Pancreas (tissue), 10 donors: ENCODE measurements at regions not wholly inside any gene's neighbourhood (a gene's known extent, or its start where the extent isn't known, plus 50 kb on each side); places are given as distances from the start of the nearest gene placed in this dataset.
A peak's percentile ranks its signal among the peaks of the same experiment; 100 is the strongest.

ENCODE experiments used
- ATAC-seq, 4 donors: fragments of 200-7000 bp; cut with Tn5 transposase; one replicate each; pipeline versions ENCODE4 v1.8.0 to v1.9.1; 2020; ENCODE audit warnings: mild to moderate bottlenecking in 4 of 4, moderate library complexity in 4 of 4
- DNase-seq, 6 donors: peaks; one replicate each; pipeline ENCODE4 v3.0.0-alpha.2; 2020
- FAIRE-seq: peaks from 2 replicates; lab custom pipeline; 2012; peaks lifted over from hg19 to GRCh38; lab: Jason Lieb, UNC
- H3K27ac ChIP-seq, 4 donors: fragments of 200-600 bp; sonication (generic); 1 replicate in 3 of 4; 2 replicates in 1 of 4; pipeline versions ENCODE4 v1.5.0 to v1.8.0; 2020
- H3K27me3 ChIP-seq, 4 donors: fragments of 200-600 bp; one replicate each; pipeline ENCODE4 v1.8.0; 2021
- H3K36me3 ChIP-seq, 3 donors: fragments of 200-600 bp; sonication (generic) in 1 of 3; one replicate each; pipeline versions ENCODE4 v1.5.0 to v1.8.0; 2020 to 2021
- H3K4me1 ChIP-seq, 3 donors: fragments of 200-600 bp; one replicate each; pipeline ENCODE4 v1.8.0; 2021
- H3K4me3 ChIP-seq, 4 donors: fragments of 200-600 bp; sonication (generic) in 2 of 4; one replicate each; pipeline versions ENCODE4 v1.5.0 to v1.8.0; 2020 to 2021
- H3K9me3 ChIP-seq, 4 donors: fragments of 200-600 bp; one replicate each; pipeline ENCODE4 v1.8.0; 2021
- CTCF ChIP-seq, 4 donors: fragments of 200-600 bp; sonication (generic) in 3 of 4; IDR thresholded peaks; one replicate each; pipeline versions ENCODE4 v1.5.0 to v1.8.0; 2021; ENCODE audit warnings: antibody characterized with exemption in 4 of 4
- WGBS, 2 donors: extraction: QIAGEN DNeasy Blood & Tissue Kit; methylation state at CpG; one replicate each; pipeline ENCODE4 v1.1.7; 2013; 5-methylcytosine and 5-hydroxymethylcytosine counted together
- intact Hi-C, 3 donors: fragments of 100-400 bp; cut with DNase I; formaldehyde crosslinking; loops; one replicate each; pipeline versions ENCODE4 v1.11.1 to v1.14.2; 2022
- donor health status: healthy with polysubstance abuse.
- donor health status: DM: no; HTN: no; CAD: no; lungs with moderate emphysema.
- donor health status: DM: no; HTN: no; CAD: no.
- donor health status: control.
- donor health status: control.
- donor health status: Bipolar disorder and iron deficiency.
- donor health status: DM: yes; HTN: yes; CAD: no.
- donor health status: DM: no; HTN: no; CAD: no.
- donor health status: DM: no; HTN: no; CAD: no.
- donor health status: DM: yes; HTN: yes; CAD: no.

GRCh38 chr11:45024316-45024715 lies 73.6 kb upstream of the TP53I11 start:
- DNase-seq, result no peak
- 75 to 79% methylated on average over 4 of the region's 4 CpGs for WGBS, 2 donors
- ATAC-seq, result no peak

GRCh38 chr11:45024846-45025588 lies 74.3 kb upstream of the TP53I11 start:
- intact Hi-C loops, result no loop called here
- Histone ChIP-seq H3K4me3 (no peak overlapping the region), H3K4me1 (peaks cover 0 to 9% (median 3%) of the 10 kb centered on the region in 3 donors), H3K27ac (no peak overlapping the region), H3K27me3 (no peaks in the 10 kb centered on the region), H3K36me3 (no peaks in the 10 kb centered on the region), H3K9me3 (no peaks in the 10 kb centered on the region)
- WGBS, 2 donors, result 87 to 92% methylated on average over 4 of the region's 4 CpGs
- TF ChIP-seq CTCF (IDR thresholded peaks at IDR 0.05), result no peak
- ATAC-seq (no peak), FAIRE-seq (no peak), DNase-seq (no peak)

More at GRCh38 chr11:45024316-45024715, 73.6 kb upstream of the TP53I11 start:
- Histone ChIP-seq H3K9me3 (no peaks in the 10 kb centered on the region), H3K27me3 (no peaks in the 10 kb centered on the region), H3K4me3 (no peak overlapping the region), H3K27ac (no peak overlapping the region), H3K4me1 (peaks cover 0 to 9% (median 3%) of the 10 kb centered on the region in 3 donors), H3K36me3 (no peaks in the 10 kb centered on the region)
- no peak for TF ChIP-seq CTCF (IDR thresholded peaks at IDR 0.05)
- no peak for FAIRE-seq
- intact Hi-C loops, result no loop called here

GRCh38 chr11:45025716-45026492 lies 75.2 kb upstream of the TP53I11 start:
- no peak for TF ChIP-seq CTCF (IDR thresholded peaks at IDR 0.05)
- FAIRE-seq (no peak), ATAC-seq (peak in 3 of 4 donors; percentile 51 to 58 (median 53)), DNase-seq (peak in 2 of 6 donors; percentile 16 to 37)
- Histone ChIP-seq H3K27ac (no peak overlapping the region), H3K9me3 (no peaks in the 10 kb centered on the region), H3K4me3 (no peak overlapping the region), H3K36me3 (no peaks in the 10 kb centered on the region), H3K27me3 (no peaks in the 10 kb centered on the region), H3K4me1 (peaks cover 0 to 9% (median 3%) of the 10 kb centered on the region in 3 donors)
- WGBS, 2 donors, result 72 to 80% methylated on average over 12 of the region's 12 CpGs
- intact Hi-C loops, result no loop called here

GRCh38 chr11:45026835-45027234 lies 76.2 kb upstream of the TP53I11 start:
- intact Hi-C loops, result no loop called here
- H3K4me3 ChIP-seq, result no peak overlapping the region
- H3K27me3 ChIP-seq, result no peaks in the 10 kb centered on the region
- H3K9me3 ChIP-seq, result no peaks in the 10 kb centered on the region
- DNase-seq (no peak), ATAC-seq (no peak), FAIRE-seq (no peak)
- no peak overlapping the region for H3K27ac ChIP-seq
- peaks cover 0 to 2% (median 0%) of the 10 kb centered on the region in 3 donors for H3K4me1 ChIP-seq
- no peak for TF ChIP-seq CTCF (IDR thresholded peaks at IDR 0.05)
- no peaks in the 10 kb centered on the region for H3K36me3 ChIP-seq
- 42 to 51% methylated on average over 6 of the region's 6 CpGs for WGBS, 2 donors
